Fibroblast of skin of abdomen (primary cell): ENCODE measurements at regions not wholly inside any gene's neighbourhood (a gene's known extent, or its start where the extent isn't known, plus 50 kb on each side); places are given as distances from the start of the nearest gene placed in this dataset.
"Not testable (repeated sequence)": the region's sequence is repeated elsewhere in the genome, so short reads cannot be mapped to it uniquely, and the experiment has no call there.

Experiments
- DNase-seq: peaks from one replicate; pipeline ENCODE4 v3.0.0-alpha.2; 2013

- DNase-seq, result peak; percentile 9
Measured at GRCh38 chr3:174547801-174548435, 311.2 kb upstream of the NAALADL2 start.

GRCh38 chr3:174548841-174549623 lies 310.1 kb upstream of the NAALADL2 start:
- no peak for DNase-seq

- DNase-seq, result peak; percentile 6
Measured at GRCh38 chr3:174581558-174581957, 277.6 kb upstream of the NAALADL2 start.

- no peak for DNase-seq
Measured at GRCh38 chr3:174583396-174583795, 275.7 kb upstream of the NAALADL2 start.

GRCh38 chr3:174587137-174587536 lies 272.0 kb upstream of the NAALADL2 start:
- DNase-seq, result not testable (repeated sequence)

GRCh38 chr3:174596447-174596982 lies 262.6 kb upstream of the NAALADL2 start:
- DNase-seq, result no peak

- DNase-seq, result no peak
Measured at GRCh38 chr3:174598885-174599439, 260.2 kb upstream of the NAALADL2 start.

- no peak for DNase-seq
Measured at GRCh38 chr3:174613173-174613572, 246.0 kb upstream of the NAALADL2 start.

GRCh38 chr3:174614036-174614435 lies 245.1 kb upstream of the NAALADL2 start:
- DNase-seq, result peak; percentile 12

GRCh38 chr3:174618368-174619080 lies 240.6 kb upstream of the NAALADL2 start:
- DNase-seq, result no peak

GRCh38 chr3:174619239-174619638 lies 239.9 kb upstream of the NAALADL2 start:
- DNase-seq, result no peak

- peak; percentile 9 for DNase-seq
Measured at GRCh38 chr3:174620138-174620537, 239.0 kb upstream of the NAALADL2 start.

GRCh38 chr3:174620855-174621472 lies 238.2 kb upstream of the NAALADL2 start:
- no peak for DNase-seq

- no peak for DNase-seq
Measured at GRCh38 chr3:174633342-174633741, 225.8 kb upstream of the NAALADL2 start.

- no peak for DNase-seq
Measured at GRCh38 chr3:174636451-174636850, 222.7 kb upstream of the NAALADL2 start.

GRCh38 chr3:174639406-174639805 lies 219.7 kb upstream of the NAALADL2 start:
- DNase-seq, result no peak

- no peak for DNase-seq
Measured at GRCh38 chr3:174639970-174640369, 219.2 kb upstream of the NAALADL2 start.

- no peak for DNase-seq
Measured at GRCh38 chr3:174640932-174641331, 218.2 kb upstream of the NAALADL2 start.

- DNase-seq, result no peak
Measured at GRCh38 chr3:174644287-174644686, 214.8 kb upstream of the NAALADL2 start.

- no peak for DNase-seq
Measured at GRCh38 chr3:174651951-174652350, 207.2 kb upstream of the NAALADL2 start.

GRCh38 chr3:174659511-174659910 lies 199.6 kb upstream of the NAALADL2 start:
- DNase-seq, result no peak

GRCh38 chr3:174662653-174663052 lies 196.5 kb upstream of the NAALADL2 start:
- no peak for DNase-seq
